Effector memory CD4-positive, alpha-beta T cell (primary cell): ENCODE measurements at regions not wholly inside any gene's neighbourhood (a gene's known extent, or its start where the extent isn't known, plus 50 kb on each side); places are given as distances from the start of the nearest gene placed in this dataset.

ENCODE experiments used
- DNase-seq, 3 donors: peaks; one replicate each; pipeline ENCODE4 v3.0.0-alpha.2; 2020
- H3K27ac ChIP-seq: 2 replicates; pipeline ENCODE4 v1.7.0; 2013; ENCODE audit warnings: mild to moderate bottlenecking, low read length, moderate library complexity; ENCODE audit not compliant: insufficient read depth, poor library complexity, severe bottlenecking
- H3K27me3 ChIP-seq: replicated peaks from 2 replicates; pipeline ENCODE4 v1.7.0; 2013; ENCODE audit warnings: mild to moderate bottlenecking, low read length; ENCODE audit not compliant: insufficient read depth, control insufficient read depth, poor library complexity, severe bottlenecking
- H3K36me3 ChIP-seq: 2 replicates; pipeline ENCODE4 v1.7.0; 2013; ENCODE audit warnings: mild to moderate bottlenecking, low read length, moderate library complexity; ENCODE audit not compliant: control insufficient read depth, insufficient read depth
- H3K4me1 ChIP-seq: 2 replicates; pipeline ENCODE4 v1.7.0; 2013; ENCODE audit warnings: low read length, mild to moderate bottlenecking; ENCODE audit not compliant: control insufficient read depth, insufficient read depth, poor library complexity, severe bottlenecking
- H3K4me3 ChIP-seq: 2 replicates; pipeline ENCODE4 v1.7.0; 2013; ENCODE audit warnings: low read length, low read depth, mild to moderate bottlenecking; ENCODE audit not compliant: insufficient read depth, poor library complexity, severe bottlenecking
- H3K9me3 ChIP-seq: 2 replicates; pipeline ENCODE4 v1.7.0; 2013; ENCODE audit warnings: mild to moderate bottlenecking, low read length, moderate library complexity; ENCODE audit not compliant: control insufficient read depth

DNA sequence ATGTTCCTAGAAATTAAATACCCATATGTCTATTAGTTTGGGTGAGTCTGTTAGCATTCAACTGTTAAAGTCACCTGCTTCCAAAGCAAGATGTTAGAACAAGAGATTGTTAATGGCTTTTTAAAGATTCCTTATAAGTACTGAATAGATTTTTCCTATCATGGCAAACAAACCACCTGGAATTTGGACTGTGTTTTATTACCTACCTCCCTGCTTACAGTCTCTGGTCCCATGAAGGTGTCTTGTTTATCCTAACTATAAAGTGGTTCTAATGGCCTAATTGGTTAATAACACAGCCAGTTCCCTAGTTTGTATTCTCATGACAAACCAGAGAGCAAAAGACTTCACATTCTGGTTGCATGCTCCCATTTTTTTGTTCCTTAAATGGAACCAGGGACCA lies 149.5 kb downstream of the PPP1R2C start:
- Histone ChIP-seq H3K36me3 (no peaks in the 10 kb centered on the region), H3K27ac (no peak overlapping the region), H3K9me3 (no peaks in the 10 kb centered on the region), H3K4me3 (no peak overlapping the region), H3K4me1 (no peaks in the 10 kb centered on the region), H3K27me3 (no peaks in the 10 kb centered on the region)
- no peak for DNase-seq

DNA sequence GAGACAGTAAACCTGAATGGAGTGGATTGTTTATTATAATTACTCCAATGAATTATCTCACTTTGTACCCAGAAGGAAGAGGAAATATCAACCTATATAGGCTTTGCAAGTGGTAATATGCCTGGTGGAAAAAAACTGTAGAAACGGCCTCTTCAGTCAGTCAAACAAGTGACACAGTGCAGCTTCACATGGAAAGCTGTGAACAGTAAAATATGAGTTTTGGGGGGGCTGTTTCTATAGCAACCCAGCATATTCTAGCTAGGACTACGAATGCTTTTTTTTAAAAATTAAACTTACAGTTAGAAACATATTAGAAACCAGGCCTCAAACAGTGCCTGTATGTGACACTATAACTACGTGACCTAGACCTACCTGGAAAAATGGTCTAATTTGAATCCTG lies 150.1 kb downstream of the PPP1R2C start:
- Histone ChIP-seq H3K27me3 (no peaks in the 10 kb centered on the region), H3K4me1 (no peaks in the 10 kb centered on the region), H3K4me3 (no peak overlapping the region), H3K36me3 (no peaks in the 10 kb centered on the region), H3K9me3 (no peaks in the 10 kb centered on the region), H3K27ac (no peak overlapping the region)
- no peak for DNase-seq

DNA sequence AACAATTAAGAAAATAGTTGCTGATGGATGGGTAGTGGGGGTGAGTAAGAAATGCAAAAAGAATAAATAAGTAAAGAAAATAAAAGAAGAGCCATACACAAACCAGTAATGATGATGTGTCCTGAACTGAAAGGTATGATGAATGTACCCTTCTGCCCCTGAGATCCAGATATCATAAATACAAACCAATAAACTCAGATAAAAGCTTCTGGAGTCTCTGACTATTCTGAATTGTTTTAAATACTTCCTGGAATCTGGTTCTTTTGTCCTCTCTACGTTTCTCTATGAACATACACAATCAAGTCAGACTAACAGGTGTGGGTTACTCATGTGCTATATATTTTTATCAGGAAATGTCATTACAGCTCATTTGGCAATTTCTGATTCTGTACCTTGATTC lies 153.4 kb downstream of the PPP1R2C start:
- Histone ChIP-seq H3K4me1 (no peaks in the 10 kb centered on the region), H3K27ac (no peak overlapping the region), H3K36me3 (no peaks in the 10 kb centered on the region), H3K27me3 (no peaks in the 10 kb centered on the region), H3K4me3 (no peak overlapping the region), H3K9me3 (no peaks in the 10 kb centered on the region)
- no peak for DNase-seq

DNA sequence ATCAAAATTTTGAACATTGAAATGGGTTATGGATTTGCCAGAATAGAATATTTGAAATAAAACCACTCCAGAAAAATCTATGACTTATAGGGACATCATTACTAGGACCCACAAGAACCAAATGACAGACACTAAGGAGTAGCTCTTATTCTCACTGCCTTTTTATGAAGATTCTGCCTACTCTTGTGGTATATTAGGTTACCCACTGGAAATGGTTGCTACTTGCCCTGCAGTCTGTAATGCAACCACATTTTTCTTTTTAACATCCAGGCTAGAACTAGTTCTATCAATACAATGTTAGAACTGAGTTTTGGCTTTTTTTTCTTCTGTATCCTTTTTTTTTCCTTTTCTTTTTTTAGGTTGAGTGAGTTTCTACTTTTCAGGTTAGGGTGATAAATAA lies 158.9 kb downstream of the PPP1R2C start:
- Histone ChIP-seq H3K27me3 (no peaks in the 10 kb centered on the region), H3K27ac (no peak overlapping the region), H3K4me3 (no peak overlapping the region), H3K4me1 (peaks cover 4% of the 10 kb centered on the region), H3K9me3 (no peaks in the 10 kb centered on the region), H3K36me3 (no peaks in the 10 kb centered on the region)
- DNase-seq: no peak

DNA sequence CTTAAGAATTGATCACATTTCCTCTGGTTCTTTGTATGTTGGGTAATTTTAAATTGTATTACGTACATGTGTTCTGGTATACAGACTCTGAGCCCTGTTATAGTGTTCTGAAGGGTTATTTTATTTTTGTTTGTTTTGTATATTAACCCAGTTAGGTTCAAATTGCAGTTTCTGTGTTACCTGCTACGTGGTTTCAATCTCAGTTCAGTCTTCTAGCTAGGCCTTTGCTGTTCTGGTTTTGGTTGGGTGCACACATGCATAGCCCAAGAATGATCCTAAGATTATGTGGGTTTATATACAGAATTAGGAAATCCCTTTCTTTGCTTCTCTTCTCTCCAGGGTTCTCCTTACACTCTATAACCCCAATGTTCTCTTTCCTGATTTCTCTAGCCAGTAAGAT lies 161.0 kb downstream of the PPP1R2C start:
- Histone ChIP-seq H3K9me3 (no peaks in the 10 kb centered on the region), H3K27me3 (no peaks in the 10 kb centered on the region), H3K27ac (no peak overlapping the region), H3K4me1 (peaks cover 4% of the 10 kb centered on the region), H3K36me3 (no peaks in the 10 kb centered on the region), H3K4me3 (no peak overlapping the region)
- DNase-seq: no peak

DNA sequence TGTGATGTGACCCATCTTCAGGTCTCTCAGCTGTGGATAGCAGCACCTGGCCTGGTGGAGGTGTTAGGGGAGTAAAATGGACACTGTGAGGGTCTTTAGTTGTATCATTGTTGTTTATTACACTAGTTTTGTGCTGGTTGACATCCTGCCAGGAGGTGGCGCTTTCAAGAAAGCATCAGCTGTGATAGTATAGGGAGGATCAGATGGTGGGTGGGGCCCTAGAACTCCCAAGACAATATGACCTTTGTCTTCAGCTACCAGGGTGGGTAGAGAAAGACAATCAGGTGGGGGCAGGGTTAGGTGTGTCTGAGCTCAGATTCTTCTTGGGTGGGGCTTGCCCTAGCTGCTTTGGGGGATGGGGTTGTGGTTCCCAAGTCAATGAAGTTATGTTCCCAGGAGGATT lies 162.8 kb downstream of the PPP1R2C start:
- Histone ChIP-seq H3K36me3 (no peaks in the 10 kb centered on the region), H3K9me3 (no peaks in the 10 kb centered on the region), H3K27me3 (no peaks in the 10 kb centered on the region), H3K4me1 (peaks cover 4% of the 10 kb centered on the region), H3K27ac (no peak overlapping the region), H3K4me3 (no peak overlapping the region)
- DNase-seq: no peak

DNA sequence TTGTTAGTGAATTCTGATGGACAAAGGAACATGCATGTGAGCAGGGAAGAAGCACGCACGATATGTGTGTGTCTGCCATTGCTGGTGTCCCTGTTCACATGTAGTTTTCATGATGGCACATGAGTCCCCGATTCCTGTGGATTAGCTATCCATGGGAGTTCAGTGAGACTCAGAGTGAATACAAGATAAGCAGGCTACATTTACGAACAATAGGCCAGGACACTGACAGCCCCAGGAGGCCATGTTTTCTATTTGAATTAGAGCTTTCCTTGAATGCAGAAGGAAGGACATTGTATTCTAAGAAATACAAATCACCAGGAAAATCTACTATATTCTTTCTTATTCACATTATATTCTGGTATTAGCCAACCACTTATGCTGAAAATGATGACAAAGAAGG lies 171.4 kb downstream of the PPP1R2C start:
- H3K36me3 ChIP-seq: no peaks in the 10 kb centered on the region

DNA sequence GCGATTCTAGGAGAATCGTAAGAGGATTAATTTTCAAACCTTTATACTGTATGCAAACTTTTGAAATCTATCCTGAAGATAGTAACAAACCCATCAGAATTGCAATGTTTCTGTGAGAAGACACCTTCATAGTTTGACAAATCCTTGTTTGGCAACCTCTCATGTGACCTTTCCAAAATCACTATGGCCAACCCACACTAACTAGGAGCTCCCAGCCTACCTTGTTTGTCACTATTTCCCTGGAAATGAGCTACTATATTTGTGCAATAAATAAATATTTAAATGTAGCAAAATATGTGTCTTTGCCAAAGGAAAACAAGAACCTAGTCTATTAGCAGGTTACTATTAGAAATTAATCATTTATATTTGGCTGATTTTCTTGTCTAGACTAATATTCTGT lies 173.7 kb downstream of the PPP1R2C start:
- no peak overlapping the region for H3K27ac ChIP-seq
- H3K9me3 ChIP-seq: no peaks in the 10 kb centered on the region
- no peak overlapping the region for H3K4me3 ChIP-seq
- H3K4me1 ChIP-seq: no peaks in the 10 kb centered on the region
- DNase-seq: no peak
- no peaks in the 10 kb centered on the region for H3K36me3 ChIP-seq
- H3K27me3 ChIP-seq: no peaks in the 10 kb centered on the region

More for the DNA sequence above, 171.4 kb downstream of the PPP1R2C start:
- Histone ChIP-seq H3K4me1 (no peaks in the 10 kb centered on the region), H3K27me3 (no peaks in the 10 kb centered on the region), H3K4me3 (no peak overlapping the region), H3K9me3 (no peaks in the 10 kb centered on the region), H3K27ac (no peak overlapping the region)
- DNase-seq: no peak

DNA sequence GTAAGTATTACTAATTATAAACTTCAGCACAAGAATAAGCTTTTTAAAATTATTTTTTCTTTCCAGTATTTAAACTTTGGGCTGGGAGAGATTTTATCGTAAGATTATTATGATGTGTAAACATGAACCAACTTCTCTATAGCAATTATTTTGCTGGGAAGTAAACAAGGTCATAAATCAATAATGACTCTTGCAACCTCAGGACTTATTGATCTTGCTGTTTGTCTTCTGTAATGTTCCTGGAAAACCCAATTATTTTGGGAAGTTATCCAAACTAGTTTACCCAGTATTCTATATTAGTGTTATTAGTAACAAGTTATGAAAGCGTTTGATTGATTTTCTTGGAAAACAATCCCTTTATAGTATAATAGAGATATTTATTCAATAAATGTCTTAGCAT lies 174.9 kb downstream of the PPP1R2C start:
- Histone ChIP-seq H3K4me3 (no peak overlapping the region), H3K9me3 (no peaks in the 10 kb centered on the region), H3K36me3 (no peaks in the 10 kb centered on the region), H3K27me3 (no peaks in the 10 kb centered on the region), H3K4me1 (no peaks in the 10 kb centered on the region), H3K27ac (no peak overlapping the region)
- DNase-seq: no peak

DNA sequence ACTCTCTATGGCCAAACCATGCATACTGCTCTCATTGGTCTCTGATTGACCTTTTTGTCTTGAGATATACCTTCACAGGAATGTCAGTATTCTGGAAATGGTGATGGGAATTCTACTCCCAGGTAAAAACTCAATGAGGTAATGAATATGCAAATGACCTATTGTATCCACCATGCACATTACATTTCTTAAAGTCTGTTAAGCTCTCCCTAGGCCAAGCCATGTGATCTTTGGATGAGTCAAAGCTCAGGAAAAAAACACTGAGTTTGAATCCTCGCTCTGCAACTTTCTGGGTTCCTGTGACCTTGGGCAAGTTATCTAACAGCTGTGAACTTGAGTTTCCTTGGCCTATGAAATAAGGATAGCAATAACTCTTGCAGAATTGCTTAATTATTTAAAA lies 175.4 kb downstream of the PPP1R2C start:
- H3K36me3 ChIP-seq: no peaks in the 10 kb centered on the region
- H3K4me1 ChIP-seq: no peaks in the 10 kb centered on the region

DNA sequence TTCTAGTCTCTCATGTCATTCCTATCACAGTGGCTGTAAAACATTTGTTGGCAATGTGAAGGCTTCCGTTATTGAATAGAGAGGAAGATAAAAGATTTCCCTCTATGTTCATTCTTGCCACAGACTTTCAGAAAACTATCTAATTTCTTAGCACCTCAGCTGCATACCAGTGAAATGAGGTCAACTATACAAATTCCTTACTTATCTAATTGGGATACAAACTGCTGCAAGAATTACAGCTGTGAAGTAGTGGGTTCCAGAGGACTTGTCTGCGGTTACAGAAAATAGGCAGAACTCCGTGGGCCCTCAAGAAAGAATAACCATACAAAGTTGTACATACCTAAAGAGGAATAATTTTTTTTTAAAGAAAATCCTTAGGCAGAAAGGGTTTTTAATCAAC lies 175.8 kb downstream of the PPP1R2C start:
- H3K27me3 ChIP-seq: no peaks in the 10 kb centered on the region
- H3K9me3 ChIP-seq: no peaks in the 10 kb centered on the region
- H3K4me3 ChIP-seq: no peak overlapping the region
- no peak for DNase-seq
- H3K27ac ChIP-seq: no peak overlapping the region
- H3K4me1 ChIP-seq: no peaks in the 10 kb centered on the region
- no peaks in the 10 kb centered on the region for H3K36me3 ChIP-seq

More for the DNA sequence above, 175.4 kb downstream of the PPP1R2C start:
- Histone ChIP-seq H3K9me3 (no peaks in the 10 kb centered on the region), H3K27me3 (no peaks in the 10 kb centered on the region), H3K27ac (no peak overlapping the region), H3K4me3 (no peak overlapping the region)
- no peak for DNase-seq
